GM23338 (cell line): ENCODE measurements at regions not wholly inside any gene's neighbourhood (a gene's known extent, or its start where the extent isn't known, plus 50 kb on each side); places are given as distances from the start of the nearest gene placed in this dataset.

Experiments
- ATAC-seq: fragments of 200-7000 bp; cut with Tn5 transposase; 3 replicates; pipeline ENCODE4 v1.9.1; 2020
- DNase-seq: peaks from one replicate; pipeline ENCODE4 v3.0.0-alpha.2; 2015; ENCODE audit warnings: low spot score
- H2AFZ ChIP-seq: fragments of 200-600 bp; sonication (generic); 2 replicates; pipeline ENCODE4 v1.8.0; 2016; ENCODE audit warnings: antibody characterized with exemption, mild to moderate bottlenecking, moderate library complexity
- H3F3A ChIP-seq: fragments of 200-600 bp; sonication (generic); replicated peaks from 2 replicates; pipeline ENCODE4 v1.8.0; 2017; ENCODE audit warnings: antibody characterized with exemption, mixed run types, low read depth
- H3K27ac ChIP-seq: fragments of 200-600 bp; sonication (generic); 2 replicates; pipeline ENCODE4 v1.6.1; 2016; ENCODE audit warnings: low read depth
- H3K27me3 ChIP-seq: fragments of 200-600 bp; sonication (generic); 2 replicates; pipeline ENCODE4 v1.8.0; 2016; ENCODE audit warnings: mild to moderate bottlenecking, mixed run types, moderate library complexity; ENCODE audit not compliant: insufficient read depth
- H3K36me3 ChIP-seq: fragments of 200-600 bp; sonication (generic); 2 replicates; pipeline ENCODE4 v1.8.0; 2016; ENCODE audit warnings: mild to moderate bottlenecking; ENCODE audit not compliant: insufficient read depth
- H3K4me1 ChIP-seq: fragments of 200-600 bp; sonication (generic); 2 replicates; pipeline ENCODE4 v1.8.0; 2016; ENCODE audit warnings: mild to moderate bottlenecking, moderate library complexity; ENCODE audit not compliant: insufficient read depth
- H3K4me2 ChIP-seq: fragments of 200-600 bp; sonication (generic); 2 replicates; pipeline ENCODE4 v1.7.1; 2017; ENCODE audit warnings: mixed run types
- H3K4me3 ChIP-seq: fragments of 200-600 bp; sonication (generic); 2 replicates; pipeline ENCODE4 v1.6.1; 2016; ENCODE audit warnings: mixed run types
- H3K79me2 ChIP-seq: fragments of 200-600 bp; sonication (generic); replicated peaks from 2 replicates; pipeline ENCODE4 v1.8.0; 2017; ENCODE audit warnings: mild to moderate bottlenecking; ENCODE audit not compliant: insufficient read depth
- H3K9me2 ChIP-seq: fragments of 200-600 bp; sonication (generic); 2 replicates; pipeline ENCODE4 v1.8.0; 2017; ENCODE audit not compliant: insufficient read depth
- H4K20me1 ChIP-seq: fragments of 200-600 bp; sonication (generic); replicated peaks from 2 replicates; pipeline ENCODE4 v1.8.0; 2017; ENCODE audit warnings: mild to moderate bottlenecking; ENCODE audit not compliant: insufficient read depth
- H3K27ac Mint-ChIP-seq: 2 replicates; pipeline ENCODE4 v1.8.0; 2020; ENCODE audit warnings: inconsistent platforms, mild to moderate bottlenecking, moderate library complexity, mixed read lengths
- H3K27me3 Mint-ChIP-seq: 3 replicates; pipeline ENCODE4 v1.8.0; 2022; ENCODE audit warnings: low read depth, mild to moderate bottlenecking, moderate library complexity, mixed read lengths, inconsistent platforms; ENCODE audit not compliant: insufficient read depth, poor library complexity
- H3K36me3 Mint-ChIP-seq: 3 replicates; pipeline ENCODE4 v1.8.0; 2021; ENCODE audit warnings: low read depth, mild to moderate bottlenecking, inconsistent platforms, moderate library complexity, mixed read lengths
- H3K4me1 Mint-ChIP-seq: 3 replicates; pipeline ENCODE4 v1.8.0; 2020; ENCODE audit warnings: mild to moderate bottlenecking, inconsistent platforms, mixed read lengths
- H3K4me3 Mint-ChIP-seq: 3 replicates; pipeline ENCODE4 v1.8.0; 2021; ENCODE audit warnings: moderate library complexity, mild to moderate bottlenecking, inconsistent platforms, mixed read lengths
- H3K9me3 Mint-ChIP-seq: 3 replicates; pipeline ENCODE4 v1.8.0; 2020; ENCODE audit warnings: moderate library complexity, mild to moderate bottlenecking, inconsistent platforms, mixed read lengths
- CREB1 ChIP-seq: fragments of 250-450 bp; sonication (Bioruptor Pico); IDR thresholded peaks from 2 replicates; pipeline ENCODE4 v1.5.0; 2020; ENCODE audit warnings: low read depth, mild to moderate bottlenecking, moderate library complexity
- EZH2 ChIP-seq: fragments of 200-600 bp; sonication (generic); IDR thresholded peaks from one replicate; pipeline ENCODE4 v1.8.0; 2017; ENCODE audit warnings: antibody characterized with exemption, mild to moderate bottlenecking, low read depth; ENCODE audit not compliant: unreplicated experiment
- EZH2phosphoT487 ChIP-seq: fragments of 200-600 bp; sonication (generic); IDR thresholded peaks from one replicate; pipeline ENCODE4 v1.8.1; 2018; ENCODE audit warnings: antibody characterized with exemption; ENCODE audit not compliant: unreplicated experiment
- NANOG ChIP-seq: IDR thresholded peaks from 2 replicates; pipeline ENCODE4 v1.6.1; 2016; ENCODE audit warnings: antibody characterized with exemption, borderline replicate concordance
- STAT1 ChIP-seq: IDR thresholded peaks from one replicate; pipeline ENCODE4 v1.6.1; 2016; ENCODE audit warnings: antibody characterized with exemption; ENCODE audit not compliant: unreplicated experiment
- ZNF331 ChIP-seq: fragments of 250-450 bp; sonication (Bioruptor Pico); IDR thresholded peaks from 2 replicates; pipeline ENCODE4 v1.5.0; 2020; ENCODE audit warnings: low read depth, mild to moderate bottlenecking, moderate library complexity
- TF ChIP-seq, protein P1 (sequence below): IDR thresholded peaks from 2 replicates; pipeline ENCODE4 v1.6.1; 2016; ENCODE audit warnings: antibody characterized with exemption
- TF ChIP-seq, protein P2 (sequence below), 2 experiments: fragments of 200-600 bp in 1 of 2; sonication (generic) in 1 of 2; conservative IDR thresholded peaks; 2 replicates each; pipeline versions ENCODE4 v1.5.1 to v1.6.1; 2016 to 2017; ENCODE audit warnings: antibody characterized with exemption in 2 of 2, low read depth in 2 of 2, mild to moderate bottlenecking in 2 of 2, moderate library complexity in 1 of 2

- Histone ChIP-seq H3K4me1 (peaks cover 12% of the 10 kb centered on the region), H3F3A (no peaks in the 10 kb centered on the region), H3K27ac (no peak overlapping the region), H3K9me2 (peaks cover 7% of the 10 kb centered on the region; the same call in 1 of the 2 replicates), H3K4me2 (no peak overlapping the region), H3K4me3 (no peak overlapping the region), H4K20me1 (no peaks in the 10 kb centered on the region), H3K79me2 (no peaks in the 10 kb centered on the region), H3K27me3 (no peaks in the 10 kb centered on the region), H2AFZ (no peak overlapping the region), H3K36me3 (no peaks in the 10 kb centered on the region)
- H3K4me1 Mint-ChIP-seq = peaks cover 19% of the 10 kb centered on the region
- ATAC-seq (no peak), DNase-seq (no peak)
- peaks cover 4% of the 10 kb centered on the region for H3K27me3 Mint-ChIP-seq
- peaks cover 5% of the 10 kb centered on the region; the same call in 1 of the 3 replicates for H3K36me3 Mint-ChIP-seq
- H3K4me3 Mint-ChIP-seq = no peak overlapping the region
- TF ChIP-seq, protein P1, sequence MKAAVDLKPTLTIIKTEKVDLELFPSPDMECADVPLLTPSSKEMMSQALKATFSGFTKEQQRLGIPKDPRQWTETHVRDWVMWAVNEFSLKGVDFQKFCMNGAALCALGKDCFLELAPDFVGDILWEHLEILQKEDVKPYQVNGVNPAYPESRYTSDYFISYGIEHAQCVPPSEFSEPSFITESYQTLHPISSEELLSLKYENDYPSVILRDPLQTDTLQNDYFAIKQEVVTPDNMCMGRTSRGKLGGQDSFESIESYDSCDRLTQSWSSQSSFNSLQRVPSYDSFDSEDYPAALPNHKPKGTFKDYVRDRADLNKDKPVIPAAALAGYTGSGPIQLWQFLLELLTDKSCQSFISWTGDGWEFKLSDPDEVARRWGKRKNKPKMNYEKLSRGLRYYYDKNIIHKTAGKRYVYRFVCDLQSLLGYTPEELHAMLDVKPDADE = no peak
- TF ChIP-seq EZH2phosphoT487 (no peak), STAT1 (no peak), ZNF331 (CRISPR knock-in tag) (no peak), EZH2 (no peak), NANOG (no peak)
- TF ChIP-seq, protein P2, sequence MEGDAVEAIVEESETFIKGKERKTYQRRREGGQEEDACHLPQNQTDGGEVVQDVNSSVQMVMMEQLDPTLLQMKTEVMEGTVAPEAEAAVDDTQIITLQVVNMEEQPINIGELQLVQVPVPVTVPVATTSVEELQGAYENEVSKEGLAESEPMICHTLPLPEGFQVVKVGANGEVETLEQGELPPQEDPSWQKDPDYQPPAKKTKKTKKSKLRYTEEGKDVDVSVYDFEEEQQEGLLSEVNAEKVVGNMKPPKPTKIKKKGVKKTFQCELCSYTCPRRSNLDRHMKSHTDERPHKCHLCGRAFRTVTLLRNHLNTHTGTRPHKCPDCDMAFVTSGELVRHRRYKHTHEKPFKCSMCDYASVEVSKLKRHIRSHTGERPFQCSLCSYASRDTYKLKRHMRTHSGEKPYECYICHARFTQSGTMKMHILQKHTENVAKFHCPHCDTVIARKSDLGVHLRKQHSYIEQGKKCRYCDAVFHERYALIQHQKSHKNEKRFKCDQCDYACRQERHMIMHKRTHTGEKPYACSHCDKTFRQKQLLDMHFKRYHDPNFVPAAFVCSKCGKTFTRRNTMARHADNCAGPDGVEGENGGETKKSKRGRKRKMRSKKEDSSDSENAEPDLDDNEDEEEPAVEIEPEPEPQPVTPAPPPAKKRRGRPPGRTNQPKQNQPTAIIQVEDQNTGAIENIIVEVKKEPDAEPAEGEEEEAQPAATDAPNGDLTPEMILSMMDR (conservative IDR thresholded peaks at IDR 0.05; ENCODE audit: low read depth in 2 of 2) = no peak
- H3K9me3 Mint-ChIP-seq = no peaks in the 10 kb centered on the region
- no peak overlapping the region for H3K27ac Mint-ChIP-seq
Observed at GRCh38 chr5:126004636-126005035, 418.6 kb upstream of the GRAMD2B start.

- Histone ChIP-seq H3K79me2 (no peaks in the 10 kb centered on the region), H3F3A (no peaks in the 10 kb centered on the region), H3K4me3 (no peak overlapping the region), H2AFZ (no peak overlapping the region), H3K4me1 (peaks cover 11% of the 10 kb centered on the region), H4K20me1 (no peaks in the 10 kb centered on the region), H3K27ac (no peak overlapping the region), H3K27me3 (no peaks in the 10 kb centered on the region), H3K4me2 (no peak overlapping the region), H3K36me3 (no peaks in the 10 kb centered on the region), H3K9me2 (peaks cover 7% of the 10 kb centered on the region; the same call in 1 of the 2 replicates)
- Mint-ChIP-seq H3K9me3 (no peaks in the 10 kb centered on the region), H3K36me3 (peaks cover 5% of the 10 kb centered on the region; the same call in 1 of the 3 replicates), H3K27me3 (peaks cover 4% of the 10 kb centered on the region), H3K4me1 (peaks cover 16% of the 10 kb centered on the region), H3K27ac (no peak overlapping the region), H3K4me3 (no peak overlapping the region)
- no peak for DNase-seq
- no peak for ATAC-seq
- TF ChIP-seq EZH2phosphoT487 = no peak
- TF ChIP-seq ZNF331 (CRISPR knock-in tag) = no peak
- TF ChIP-seq, protein P2 (conservative IDR thresholded peaks at IDR 0.05; ENCODE audit: low read depth in 2 of 2) = no peak
- no peak for TF ChIP-seq NANOG
- TF ChIP-seq, protein P1 = no peak
- no peak for TF ChIP-seq CREB1
Observed at GRCh38 chr5:126007841-126008240, 415.4 kb upstream of the GRAMD2B start.
